Occipital lobe (tissue), 1 donor: ENCODE measurements at regions not wholly inside any gene's neighbourhood (a gene's known extent, or its start where the extent isn't known, plus 50 kb on each side); places are given as distances from the start of the nearest gene placed in this dataset.
"Not testable (repeated sequence)": the region's sequence is repeated elsewhere in the genome, so short reads cannot be mapped to it uniquely, and the experiment has no call there.

Source experiments
- DNase-seq: peaks from one replicate; lab custom pipeline; 2025; lab: John Stamatoyannopoulos, UW

DNA sequence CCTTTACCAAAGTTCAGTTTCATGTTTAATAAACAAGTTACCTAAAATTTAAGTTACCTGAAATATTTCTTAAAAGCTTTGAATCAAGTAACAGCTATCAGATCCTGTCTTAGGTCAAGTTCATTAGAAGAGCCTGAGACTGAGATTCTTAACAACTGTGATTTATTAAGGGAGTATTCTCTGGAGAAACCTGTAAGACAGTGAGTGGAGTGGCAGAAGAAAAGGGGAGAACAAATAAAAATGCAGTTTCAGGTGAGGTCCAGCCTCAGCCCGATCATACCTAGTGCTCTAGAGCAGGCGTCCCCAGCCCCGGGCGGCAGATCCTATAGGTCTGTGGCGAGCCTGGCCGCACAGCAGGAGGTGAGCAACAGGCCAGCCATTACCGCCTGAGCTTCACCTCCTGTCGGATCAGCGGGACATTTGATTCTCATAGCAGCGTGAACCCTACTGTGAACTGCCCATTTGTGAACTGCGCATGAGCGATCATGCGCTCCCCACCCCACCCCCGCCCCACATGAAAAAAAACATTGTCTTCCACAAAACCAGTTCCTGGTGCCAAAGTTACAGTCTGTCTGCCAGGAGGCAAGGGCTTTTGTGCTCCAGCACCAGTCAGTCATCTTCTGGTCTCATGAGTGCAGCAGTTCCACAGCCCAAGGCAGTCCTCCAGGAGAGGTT, 59.2 kb upstream of the ADGRB3 start:
- DNase-seq: peak; percentile 44

DNA sequence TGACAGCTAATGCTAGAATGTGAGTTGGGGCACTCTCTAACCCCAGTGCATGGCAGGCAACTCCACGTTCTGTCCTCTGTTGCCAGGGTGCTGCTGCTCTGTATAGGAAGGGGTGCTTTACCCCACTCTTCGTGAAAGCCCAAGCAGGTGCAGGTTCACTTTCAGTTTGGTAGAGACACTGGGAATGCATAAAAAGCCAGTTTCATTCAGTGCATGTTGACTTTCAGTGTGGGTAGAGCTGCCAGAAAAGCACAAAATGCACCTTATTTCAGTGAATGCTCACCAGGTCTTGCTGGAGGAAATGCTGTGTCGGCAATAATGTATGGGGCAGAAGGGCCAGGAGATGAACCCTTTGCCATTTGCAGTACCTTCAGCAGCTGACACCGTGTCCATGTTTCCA, 62.1 kb upstream of the ADGRB3 start:
- DNase-seq: no peak

DNA sequence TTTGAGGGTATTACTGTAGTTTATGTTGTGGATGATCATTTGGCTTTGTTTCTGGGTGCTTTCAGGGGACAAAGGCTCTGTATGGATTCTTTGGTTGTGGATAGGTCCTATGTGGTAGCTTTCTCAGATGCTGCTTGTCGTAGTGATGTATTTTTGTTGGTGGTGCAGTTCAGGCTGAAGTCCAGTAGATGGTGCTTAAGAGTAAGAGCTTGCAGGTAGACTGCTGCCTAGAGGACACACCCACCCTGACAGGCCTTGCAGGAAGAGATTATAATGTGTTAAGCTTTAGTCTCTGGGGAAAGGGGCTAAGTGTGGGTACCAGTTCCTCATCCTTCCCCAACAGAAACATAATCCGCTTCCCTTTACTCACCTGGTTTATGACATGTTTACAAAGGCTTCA, 62.6 kb upstream of the ADGRB3 start:
- no peak for DNase-seq

DNA sequence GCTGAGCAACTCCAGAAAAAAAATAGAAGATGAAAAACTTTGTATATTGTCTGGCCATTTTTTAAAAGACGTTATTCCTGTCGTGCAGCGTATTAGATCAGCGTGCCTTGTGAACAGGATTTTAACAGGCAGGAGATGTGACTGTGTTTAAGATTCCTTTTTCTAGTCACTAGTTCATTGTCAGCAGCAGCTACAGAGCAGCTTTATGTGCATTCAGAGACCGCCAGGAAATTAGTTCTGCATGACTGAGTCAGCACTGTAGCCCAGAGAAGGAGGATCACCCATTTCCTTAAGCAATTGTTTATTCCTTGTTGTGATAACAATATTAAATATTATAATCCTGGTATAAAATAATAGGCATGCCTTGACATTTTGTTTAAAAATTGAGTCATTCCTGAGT, 75.4 kb upstream of the ADGRB3 start:
- DNase-seq: peak; percentile 3

DNA sequence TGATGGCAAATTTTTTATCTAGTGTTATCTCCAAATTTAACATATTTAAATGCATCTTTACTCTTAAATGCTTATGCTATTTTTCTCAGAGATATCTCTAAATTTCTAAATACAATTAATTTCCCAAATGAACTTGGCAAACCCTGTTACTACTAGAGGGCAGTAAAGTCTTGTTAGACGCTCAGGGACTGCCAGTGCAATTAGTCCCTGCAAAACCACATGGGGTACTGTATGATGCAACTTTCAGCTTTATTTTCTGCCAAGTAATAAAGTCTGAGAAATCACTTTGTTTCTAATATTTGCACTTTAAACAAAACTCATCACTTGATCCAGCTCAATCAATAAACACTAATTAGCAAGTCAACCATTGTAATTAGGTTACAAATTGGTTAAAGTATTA, 76.0 kb upstream of the ADGRB3 start:
- DNase-seq: no peak

DNA sequence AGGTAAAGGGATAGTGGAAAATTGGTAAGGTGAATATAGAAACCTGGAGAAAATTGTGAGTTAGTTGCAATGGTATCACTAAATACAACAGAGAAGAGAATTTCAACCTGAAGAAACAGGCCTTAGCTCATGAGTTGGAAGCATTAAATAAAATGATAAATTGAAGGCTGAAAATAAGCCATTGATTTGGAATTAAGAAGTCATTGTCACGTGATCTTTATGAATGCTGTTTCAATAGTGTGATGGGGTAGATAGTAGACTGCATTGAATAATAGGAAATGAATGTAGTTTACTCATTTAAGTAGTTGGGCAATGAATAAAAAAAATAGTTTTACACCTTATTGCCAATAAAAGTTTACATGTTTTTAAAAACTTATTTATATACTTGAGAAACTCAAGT, 88.5 kb upstream of the ADGRB3 start:
- no peak for DNase-seq

DNA sequence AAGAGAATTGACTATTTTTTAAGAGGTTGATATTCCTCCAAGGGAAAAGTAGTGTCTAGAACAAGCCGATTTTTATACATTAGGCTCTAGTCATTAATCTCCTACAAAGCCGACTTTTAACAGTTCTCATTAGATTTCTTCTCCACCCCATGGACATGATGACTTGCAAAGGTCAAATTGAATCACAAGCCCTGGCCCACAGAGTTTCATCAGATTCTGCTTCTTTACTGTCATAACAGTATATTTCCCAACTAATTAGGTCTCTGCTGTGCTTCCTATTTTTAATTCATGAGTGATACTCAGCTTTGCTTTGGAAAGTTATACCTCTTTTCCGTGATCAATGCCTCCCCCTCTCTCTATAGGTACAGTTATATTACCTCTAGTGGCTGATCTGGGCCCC, 90.6 kb upstream of the ADGRB3 start:
- no peak for DNase-seq

DNA sequence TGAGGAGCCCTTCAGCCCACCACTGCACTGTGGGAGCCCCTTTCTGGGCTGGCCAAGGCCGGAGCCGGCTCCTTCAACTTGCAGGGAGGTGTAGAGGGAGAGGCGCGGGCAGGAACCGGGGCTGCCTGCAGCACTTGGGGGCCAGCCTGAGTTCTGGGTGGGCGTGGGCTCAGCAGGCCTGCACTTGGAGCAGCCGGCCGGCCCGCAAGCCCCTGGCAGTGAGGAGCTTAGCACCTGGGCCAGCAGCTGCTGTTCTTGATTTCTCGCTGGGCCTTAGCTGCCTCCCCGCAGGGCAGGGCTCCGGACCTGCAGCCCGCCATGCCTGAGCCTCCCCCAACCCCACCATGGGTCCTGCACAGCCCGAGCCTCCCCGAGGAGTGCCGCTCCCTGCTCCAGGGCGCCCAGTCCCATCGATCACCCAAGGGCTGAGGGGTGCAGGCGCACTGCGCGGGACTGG, 101.7 kb upstream of the ADGRB3 start:
- DNase-seq: no peak

DNA sequence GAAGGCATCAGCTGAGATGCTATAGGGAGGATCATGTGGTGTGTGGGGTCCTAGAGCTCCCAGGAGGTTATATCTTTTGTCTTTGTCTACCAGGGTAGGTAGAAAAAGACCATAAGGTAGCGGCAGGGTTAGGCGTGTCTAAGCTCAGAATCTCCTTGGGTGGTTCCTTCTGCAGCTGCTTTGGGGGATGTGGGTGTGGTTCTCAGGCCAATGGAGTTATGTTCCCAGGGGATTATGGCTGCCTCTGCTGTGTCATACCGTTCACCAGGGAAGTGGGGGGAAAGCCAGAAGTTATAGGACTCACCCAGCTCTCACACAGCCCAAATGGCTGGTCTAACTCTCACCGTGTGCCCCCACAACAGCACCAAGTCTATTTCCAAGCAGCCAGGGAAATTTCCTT, 107.4 kb upstream of the ADGRB3 start:
- DNase-seq: no peak

DNA sequence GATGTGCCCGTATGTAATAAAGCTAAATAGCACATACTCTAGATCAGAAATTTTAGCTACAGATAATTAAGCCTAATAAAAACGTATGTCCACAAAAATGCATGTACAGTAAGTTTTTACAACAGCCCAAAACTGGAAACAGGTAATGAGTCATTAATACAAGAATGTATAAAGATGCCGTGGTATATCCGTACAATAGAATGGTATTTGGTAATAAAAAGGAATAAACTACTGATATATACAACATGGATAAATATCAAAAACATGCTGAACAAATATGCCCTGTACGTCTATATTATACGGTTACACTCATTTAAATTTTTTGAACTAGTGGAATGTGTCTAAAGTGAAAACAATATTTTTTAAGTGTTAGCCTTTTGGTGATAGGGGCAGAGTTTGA, 128.2 kb upstream of the ADGRB3 start:
- no peak for DNase-seq

DNA sequence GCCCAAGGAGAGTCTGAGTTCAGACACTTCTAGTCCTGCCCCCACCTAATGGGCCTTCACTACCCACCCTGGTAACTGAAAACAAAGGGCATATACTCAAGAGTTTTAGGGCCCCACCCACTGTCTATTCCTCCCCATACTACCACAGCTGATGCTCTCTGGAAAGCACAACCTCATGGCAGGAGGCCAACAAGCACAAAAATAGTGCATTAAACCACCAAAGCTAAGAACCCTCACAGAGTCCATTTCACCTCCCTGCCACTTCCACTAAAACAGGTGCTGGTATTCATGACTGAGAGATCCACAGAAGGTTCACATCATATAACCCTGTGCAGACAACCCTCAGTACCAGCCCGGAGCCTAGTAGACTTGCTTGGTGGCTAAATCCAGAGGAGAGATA, 132.1 kb upstream of the ADGRB3 start:
- no peak for DNase-seq

DNA sequence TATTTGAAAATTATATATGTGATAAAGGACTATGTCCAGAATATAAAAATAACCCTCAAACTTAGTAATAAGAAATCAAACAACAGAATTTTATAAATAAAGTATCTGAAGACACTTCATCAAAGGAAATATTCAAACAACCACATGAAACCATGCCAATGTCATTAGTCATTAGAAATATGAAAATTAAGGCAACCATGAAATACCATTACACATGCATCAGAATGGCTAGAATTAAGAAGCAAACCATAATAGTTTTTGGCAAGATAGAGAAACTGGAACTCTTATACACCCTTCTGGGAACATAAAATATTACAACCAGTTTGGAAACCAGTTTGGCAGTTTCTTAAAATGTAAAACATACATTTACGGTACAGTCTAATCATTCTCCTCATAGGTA, 137.2 kb upstream of the ADGRB3 start:
- no peak for DNase-seq

DNA sequence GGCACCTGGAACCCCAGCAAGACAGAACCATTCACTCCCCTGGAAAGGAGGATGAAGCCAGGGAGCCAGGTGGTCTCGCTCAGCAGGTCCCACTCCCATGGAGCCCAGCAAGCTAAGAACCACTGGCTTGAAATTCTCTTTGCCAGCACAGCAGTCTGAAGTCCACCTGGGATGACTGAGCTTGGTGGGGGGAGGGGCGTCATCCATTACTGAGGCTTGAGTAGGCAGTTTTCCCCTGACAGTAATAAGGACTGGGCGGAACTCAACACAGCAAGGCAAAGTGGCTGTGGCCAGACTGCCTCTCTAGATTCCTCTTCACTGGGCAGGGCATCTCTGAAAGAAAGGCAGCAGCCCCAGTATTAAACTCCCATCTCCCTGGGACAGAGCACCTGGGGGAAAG, 140.2 kb upstream of the ADGRB3 start:
- not testable (repeated sequence) for DNase-seq

DNA sequence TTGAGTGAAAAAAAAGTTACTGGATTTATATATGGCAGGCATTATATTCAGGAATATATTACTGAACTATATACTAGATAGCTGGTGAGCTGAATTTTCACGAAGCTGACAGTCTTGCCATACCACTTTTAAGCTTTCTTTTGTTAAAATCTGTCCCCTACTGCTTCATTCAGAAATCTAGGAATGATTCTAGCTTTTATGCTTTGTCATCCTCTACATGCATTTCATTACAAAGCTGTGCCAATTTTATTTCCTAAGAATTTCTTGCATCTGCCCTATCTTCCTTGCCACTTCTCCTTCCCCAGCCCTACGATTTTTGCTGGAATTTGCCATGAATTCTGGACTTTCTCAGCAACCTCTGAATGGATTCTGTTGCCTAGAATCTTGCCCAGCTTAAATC, 158.5 kb upstream of the ADGRB3 start:
- no peak for DNase-seq

DNA sequence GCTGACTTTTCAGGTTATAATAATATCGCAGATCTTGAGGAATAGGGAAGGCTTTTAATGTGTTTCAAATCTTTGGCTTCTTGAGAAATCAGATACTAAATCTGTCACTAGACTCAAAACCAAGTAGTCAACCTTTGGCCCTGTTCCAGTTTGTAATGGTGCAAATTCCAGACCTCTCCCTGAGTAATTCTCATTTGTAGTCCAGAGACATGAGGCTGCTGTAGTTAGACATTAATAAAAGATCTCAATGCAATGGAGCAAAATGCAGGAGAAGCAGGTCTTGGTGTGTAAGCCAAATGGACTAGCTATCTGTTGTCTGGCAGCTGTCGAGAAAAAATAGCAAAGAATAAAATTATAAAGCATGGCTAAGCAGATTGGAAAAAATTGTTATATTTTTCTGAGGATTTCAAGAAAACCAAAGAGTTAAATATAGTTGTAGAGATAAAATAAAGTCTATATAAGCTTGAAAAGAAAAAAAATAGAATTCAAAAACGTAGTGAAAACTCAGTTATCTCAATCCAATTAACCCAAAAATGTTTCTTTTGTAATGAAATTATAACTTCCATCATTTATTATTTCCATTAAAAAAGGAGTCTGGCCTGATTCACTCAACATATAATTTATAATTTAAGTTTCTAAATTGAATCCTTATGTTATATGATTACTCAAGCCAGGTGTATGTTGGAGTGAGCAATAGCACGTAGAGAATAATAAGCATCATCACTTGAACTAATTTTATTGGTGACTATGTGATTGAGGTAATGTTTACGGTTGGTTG, 161.5 kb upstream of the ADGRB3 start:
- DNase-seq: no peak

DNA sequence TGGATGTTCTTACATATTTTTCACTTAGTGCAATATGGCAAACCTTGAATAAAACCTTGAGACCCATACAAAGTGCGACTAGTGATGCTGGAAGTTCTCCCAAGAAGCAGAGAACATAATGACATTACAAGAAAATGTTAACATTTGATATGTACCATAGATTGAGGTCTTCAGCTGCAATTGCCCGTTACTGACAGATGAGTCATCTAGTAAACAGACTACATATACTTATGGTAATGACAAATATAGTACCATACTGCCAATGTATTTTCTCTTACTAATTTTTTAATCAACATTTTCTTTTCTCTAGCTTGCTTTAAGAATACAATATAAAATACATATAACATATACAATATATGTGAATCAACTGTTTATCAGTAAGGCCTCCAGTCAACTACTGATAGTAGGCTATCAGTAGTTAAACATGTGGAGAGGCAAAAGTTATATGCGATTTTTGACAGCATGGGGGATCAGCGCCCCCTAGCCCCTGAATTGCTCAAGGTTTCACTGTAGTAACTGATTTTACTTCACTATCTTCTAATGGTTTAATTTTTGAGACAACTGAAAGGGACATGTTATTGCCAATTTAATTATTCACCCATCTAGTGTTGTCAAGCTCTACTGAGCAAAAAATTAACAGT, 166.7 kb upstream of the ADGRB3 start:
- DNase-seq: no peak

DNA sequence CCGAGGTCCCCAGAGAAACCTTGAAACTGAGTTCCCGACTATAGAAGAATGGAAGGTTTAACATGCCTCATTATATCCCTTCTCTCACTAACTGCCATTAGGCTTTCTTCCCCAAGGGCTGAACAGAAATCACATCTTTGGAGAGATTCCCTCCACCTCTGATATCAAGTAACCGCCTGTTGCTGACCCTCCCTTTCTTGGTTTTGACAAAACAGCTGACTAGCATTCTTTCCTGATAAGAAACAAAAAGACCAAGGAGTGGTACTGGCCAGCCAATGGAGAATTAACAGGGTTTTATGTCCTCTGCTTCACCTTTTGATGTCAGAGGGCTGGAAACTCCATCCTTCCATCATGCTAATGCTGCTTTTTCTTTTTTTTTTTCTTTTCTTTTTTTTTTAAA, 176.6 kb upstream of the ADGRB3 start:
- DNase-seq: no peak

DNA sequence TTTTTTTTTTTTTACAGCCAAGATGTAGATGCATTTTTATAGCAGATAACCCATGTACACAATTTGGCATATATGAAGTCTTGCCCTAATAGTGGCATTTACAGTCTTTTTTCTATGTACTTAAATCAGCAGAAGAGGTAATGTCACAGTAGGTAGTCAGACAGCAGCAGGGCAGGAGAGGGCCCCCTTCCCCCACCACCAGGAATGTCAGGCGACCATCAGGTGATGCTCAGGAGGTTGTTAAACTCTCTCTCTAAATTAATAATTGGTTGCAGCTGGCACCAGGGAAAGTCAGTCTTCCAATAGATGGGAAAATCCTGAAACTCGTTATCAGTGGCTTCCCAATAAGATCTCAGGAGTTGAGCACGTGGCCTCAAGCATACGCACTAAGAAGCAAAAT, 188.0 kb upstream of the ADGRB3 start:
- no peak for DNase-seq

DNA sequence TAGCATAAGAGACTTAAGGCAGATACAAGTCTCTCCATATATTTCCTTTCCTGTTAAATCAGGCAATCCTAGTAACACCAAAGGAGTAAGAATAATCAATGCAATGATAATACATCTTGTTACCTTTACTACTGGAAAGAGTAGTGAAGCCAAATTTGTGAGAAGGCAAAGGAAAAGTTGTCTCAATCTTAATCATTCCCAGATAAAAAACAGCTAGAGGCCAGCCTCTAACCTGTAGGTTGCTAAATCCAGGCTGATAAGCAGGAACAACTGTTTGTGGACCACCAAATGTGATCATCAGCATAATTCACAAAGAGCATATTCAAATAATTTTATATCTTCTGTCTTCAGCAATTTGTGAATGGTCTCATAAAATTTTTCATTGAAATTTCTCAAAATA, 189.2 kb upstream of the ADGRB3 start:
- DNase-seq: no peak

DNA sequence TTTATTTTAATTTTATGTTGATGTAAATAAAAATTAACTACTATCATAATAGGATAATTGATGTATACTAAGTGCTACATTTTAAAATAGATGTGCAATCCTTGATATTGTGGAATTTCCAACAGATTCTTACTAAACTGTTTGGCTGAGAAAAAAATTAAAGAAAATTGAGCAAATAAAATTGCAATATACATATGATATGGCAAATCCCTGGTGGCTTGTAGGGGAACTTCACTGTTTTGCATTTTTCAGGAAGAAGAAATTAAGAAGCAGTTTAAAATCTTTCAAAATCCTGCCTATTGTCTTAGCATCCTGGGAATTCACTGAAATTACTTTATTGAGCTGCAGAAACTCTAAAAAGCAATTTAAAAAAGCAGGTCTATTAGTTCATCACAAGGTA, 191.4 kb upstream of the ADGRB3 start:
- no peak for DNase-seq

DNA sequence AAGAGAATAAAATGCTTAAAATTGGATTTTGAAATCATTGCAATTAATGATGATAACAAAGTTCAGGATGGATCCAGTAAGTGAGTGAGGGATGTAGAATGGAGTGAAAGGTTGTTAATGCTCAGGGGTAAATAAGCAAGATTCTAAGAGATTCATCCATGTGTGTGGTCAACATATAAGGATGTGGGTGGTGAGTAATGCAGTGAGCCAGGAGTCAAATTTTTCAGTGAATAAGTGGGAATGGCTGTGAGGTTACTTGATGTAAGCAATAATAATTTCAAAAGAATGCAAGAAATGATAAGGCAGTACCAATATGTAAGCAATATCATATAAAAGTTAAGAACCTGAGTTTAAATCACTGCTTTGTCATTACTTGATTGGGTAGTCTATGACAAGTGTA, 207.5 kb upstream of the ADGRB3 start:
- no peak for DNase-seq

DNA sequence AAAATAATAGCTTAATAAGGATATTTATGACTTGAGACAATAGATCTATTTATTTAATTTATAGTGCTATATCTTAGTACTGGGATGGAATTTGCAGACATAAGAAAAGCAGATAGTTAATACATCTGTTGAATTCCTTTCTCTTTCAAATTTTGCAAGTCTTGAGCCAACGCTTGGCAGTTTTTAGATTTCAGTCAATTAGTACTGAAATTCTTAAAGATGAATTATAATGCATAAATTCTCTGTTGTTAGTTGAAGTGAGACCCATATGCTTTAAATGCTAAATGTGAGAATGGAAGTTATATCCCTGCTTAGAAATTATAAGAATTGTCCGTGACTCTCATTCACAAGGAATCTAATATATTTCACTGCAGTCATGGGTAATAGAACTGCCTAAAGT, 225.1 kb upstream of the ADGRB3 start:
- no peak for DNase-seq

DNA sequence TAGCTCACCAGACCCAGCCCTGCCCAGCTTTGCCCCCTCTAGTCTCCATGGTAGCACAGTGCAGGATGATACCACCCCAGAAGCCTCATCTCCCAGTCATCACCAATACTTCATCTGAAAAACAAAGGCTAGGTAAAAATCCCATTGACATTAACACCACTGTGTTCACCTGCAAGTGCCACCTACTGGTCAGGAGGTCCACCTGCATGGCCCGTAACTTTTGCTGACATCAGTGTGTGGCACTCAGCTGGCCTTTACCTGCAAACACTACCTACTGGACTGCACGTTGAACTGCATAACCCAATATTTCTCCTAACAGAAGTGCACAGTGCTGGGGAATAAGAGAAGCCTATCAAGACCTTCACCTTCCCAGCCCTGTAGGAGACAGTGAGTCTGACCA, 234.7 kb upstream of the ADGRB3 start:
- no peak for DNase-seq
